ENCODE measurements at regions not wholly inside any gene's neighbourhood (a gene's known extent, or its start where the extent isn't known, plus 50 kb on each side); places are given as distances from the start of the nearest gene placed in this dataset.

- no peak for TF ChIP-seq CTCF (IDR thresholded peaks at IDR 0.05)
- TF ChIP-seq POLR2A (IDR thresholded peaks at IDR 0.05): no peak
- TF ChIP-seq EP300 (IDR thresholded peaks at IDR 0.05): no peak
Measured at GRCh38 chr2:60262178-60262577, 291.3 kb downstream of the BCL11A start.
